AG09319 (cell line): ENCODE measurements at regions not wholly inside any gene's neighbourhood (a gene's known extent, or its start where the extent isn't known, plus 50 kb on each side); places are given as distances from the start of the nearest gene placed in this dataset.
"Not testable (repeated sequence)": the region's sequence is repeated elsewhere in the genome, so short reads cannot be mapped to it uniquely, and the experiment has no call there.

Source experiments
- DNase-seq: peaks from one replicate; pipeline ENCODE4 v3.0.0-alpha.2; 2010; ENCODE audit warnings: low read depth; ENCODE audit errors: extremely low read depth
- TF ChIP-seq, protein P1 (sequence below): IDR thresholded peaks from 2 replicates; pipeline ENCODE4 v1.5.1; 2011; ENCODE audit warnings: low read depth, mild to moderate bottlenecking, inconsistent platforms, low read length, moderate library complexity

DNA sequence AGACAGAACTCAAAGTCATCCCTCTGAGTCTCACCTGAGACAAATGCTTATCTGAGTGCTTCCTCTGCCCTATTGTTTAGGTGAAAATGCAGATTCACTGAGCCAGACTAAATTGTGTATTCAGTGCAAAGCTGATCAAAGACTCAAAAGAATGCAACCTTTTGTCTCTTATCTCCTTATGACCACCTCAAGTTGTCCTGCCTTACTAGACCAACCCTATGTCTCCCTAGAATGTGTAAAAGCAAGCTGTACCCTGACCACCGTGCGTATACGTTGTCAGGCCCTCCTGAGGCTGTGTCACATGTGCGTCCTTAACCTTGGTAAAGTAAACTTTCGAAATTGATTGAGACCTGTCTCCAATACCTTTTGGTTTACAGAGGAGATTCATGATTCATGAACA is 63.6 kb upstream of the SH3RF1 start:
- TF ChIP-seq, protein P1, sequence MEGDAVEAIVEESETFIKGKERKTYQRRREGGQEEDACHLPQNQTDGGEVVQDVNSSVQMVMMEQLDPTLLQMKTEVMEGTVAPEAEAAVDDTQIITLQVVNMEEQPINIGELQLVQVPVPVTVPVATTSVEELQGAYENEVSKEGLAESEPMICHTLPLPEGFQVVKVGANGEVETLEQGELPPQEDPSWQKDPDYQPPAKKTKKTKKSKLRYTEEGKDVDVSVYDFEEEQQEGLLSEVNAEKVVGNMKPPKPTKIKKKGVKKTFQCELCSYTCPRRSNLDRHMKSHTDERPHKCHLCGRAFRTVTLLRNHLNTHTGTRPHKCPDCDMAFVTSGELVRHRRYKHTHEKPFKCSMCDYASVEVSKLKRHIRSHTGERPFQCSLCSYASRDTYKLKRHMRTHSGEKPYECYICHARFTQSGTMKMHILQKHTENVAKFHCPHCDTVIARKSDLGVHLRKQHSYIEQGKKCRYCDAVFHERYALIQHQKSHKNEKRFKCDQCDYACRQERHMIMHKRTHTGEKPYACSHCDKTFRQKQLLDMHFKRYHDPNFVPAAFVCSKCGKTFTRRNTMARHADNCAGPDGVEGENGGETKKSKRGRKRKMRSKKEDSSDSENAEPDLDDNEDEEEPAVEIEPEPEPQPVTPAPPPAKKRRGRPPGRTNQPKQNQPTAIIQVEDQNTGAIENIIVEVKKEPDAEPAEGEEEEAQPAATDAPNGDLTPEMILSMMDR, result no peak
- DNase-seq, result no peak

DNA sequence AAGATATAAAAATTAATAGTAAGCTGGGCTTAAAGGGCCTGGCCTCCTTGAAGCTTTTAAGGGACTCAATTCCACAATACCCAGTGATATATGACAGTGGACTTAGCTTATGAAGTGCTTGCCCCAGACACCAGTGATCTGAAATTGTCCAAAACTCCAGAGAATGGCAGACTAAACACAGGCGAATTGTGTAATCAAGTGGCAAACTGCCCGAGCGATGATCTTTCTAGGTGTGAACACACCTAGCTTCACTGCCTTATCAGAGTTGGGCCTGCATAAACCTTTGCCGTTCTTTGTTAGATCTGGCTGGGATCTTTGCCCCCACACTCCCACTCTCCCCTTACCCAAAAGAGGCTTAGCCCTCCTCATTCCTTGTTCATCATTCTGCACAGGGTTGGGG is 62.5 kb upstream of the SH3RF1 start:
- no peak for DNase-seq
- TF ChIP-seq, protein P1, result no peak

DNA sequence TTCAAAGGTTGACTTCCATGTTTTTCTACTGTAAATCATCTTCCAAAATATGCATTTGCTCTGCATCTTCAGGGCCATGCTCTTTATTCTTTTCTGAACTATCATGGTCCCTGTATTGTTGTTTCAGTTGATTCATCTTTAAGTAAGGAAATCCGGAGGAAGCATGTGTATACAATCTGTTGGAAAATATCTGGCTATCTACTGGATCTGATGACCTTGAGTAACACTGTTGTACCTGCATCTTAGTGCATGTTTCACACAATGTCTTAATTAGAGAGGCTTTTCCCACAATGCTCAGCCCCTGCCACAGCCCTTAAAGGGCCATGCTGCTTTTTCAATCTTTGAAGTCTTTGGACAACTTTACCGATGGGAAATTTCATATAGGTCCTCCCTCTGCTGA is 61.8 kb upstream of the SH3RF1 start:
- TF ChIP-seq, protein P1, result no peak
- no peak for DNase-seq

DNA sequence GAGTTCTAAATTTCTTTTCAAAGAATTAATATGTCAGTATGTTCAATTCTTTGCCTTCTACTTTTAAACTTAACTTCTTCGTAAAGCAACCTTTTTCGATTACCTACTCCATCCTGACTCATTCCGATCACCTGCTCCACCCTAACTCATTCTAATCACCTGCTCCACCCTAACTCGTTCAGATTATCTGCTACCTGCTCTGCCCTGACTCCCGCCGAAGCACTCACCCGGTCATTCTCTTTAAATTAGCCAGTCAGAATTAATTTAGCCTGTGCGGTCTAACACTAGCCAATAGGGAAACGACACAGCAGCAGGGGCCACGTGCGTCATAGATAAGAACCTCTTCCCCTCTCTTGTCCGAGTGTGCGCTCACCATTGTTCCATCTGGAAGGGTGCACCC is 60.1 kb upstream of the SH3RF1 start:
- DNase-seq, result no peak
- TF ChIP-seq, protein P1, result no peak

DNA sequence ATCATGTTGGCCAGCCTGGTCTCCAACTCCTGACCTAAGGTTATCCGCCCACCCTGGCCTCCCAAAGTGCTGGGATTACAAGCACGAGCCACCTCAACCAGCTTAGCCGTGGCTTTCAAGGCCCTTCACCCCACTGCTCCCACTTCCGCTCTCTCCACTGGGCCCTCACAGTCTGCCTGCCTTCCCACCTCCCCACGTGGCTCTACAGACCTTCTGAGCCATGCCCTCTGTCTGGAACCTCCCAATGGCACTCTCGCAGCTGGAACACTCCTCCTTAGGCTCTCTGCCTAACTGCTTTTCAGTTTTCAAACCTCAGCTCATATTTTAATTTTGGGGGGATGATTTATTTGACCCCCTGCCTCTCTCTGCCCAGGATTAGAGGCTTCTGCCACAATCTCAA is 59.3 kb upstream of the SH3RF1 start:
- no peak for DNase-seq
- TF ChIP-seq, protein P1, result no peak

DNA sequence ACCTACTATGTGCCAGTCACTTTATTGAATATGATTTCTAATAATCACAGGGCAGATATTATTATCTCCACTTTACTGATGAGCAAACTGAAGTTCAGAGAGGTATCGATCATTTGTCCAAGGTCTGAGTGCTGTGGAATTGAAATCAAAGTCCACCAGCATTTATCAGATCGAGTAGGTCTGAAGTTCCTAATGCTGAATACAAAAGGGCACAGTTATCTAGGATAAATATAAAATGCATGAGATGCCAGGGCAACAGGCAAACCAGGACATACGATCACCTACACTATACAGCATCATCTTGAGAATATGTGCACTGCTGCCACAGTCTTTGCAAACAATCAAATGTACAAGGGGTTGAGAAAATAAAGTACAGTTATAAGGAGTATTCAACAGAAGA is 57.2 kb upstream of the SH3RF1 start:
- TF ChIP-seq, protein P1, result no peak
- no peak for DNase-seq

DNA sequence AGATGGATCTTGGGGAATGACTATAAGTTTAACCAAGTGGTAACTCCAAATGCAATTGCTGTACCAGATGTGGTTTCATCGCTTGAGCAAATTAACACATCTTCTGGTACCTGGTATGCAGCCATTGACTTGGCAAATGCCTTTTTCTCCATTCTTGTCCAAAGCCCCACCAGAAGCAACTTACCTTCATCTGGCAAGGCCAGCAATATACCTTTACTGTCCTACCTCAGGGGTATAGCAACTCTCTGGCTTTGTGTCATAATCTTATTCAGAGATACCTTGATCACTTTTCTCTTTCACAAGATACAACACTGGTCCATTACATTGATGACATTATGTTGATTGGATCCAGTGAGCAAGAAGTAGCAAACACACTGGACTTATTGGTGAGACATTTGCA is 53.2 kb upstream of the SH3RF1 start:
- DNase-seq, result not testable (repeated sequence)

DNA sequence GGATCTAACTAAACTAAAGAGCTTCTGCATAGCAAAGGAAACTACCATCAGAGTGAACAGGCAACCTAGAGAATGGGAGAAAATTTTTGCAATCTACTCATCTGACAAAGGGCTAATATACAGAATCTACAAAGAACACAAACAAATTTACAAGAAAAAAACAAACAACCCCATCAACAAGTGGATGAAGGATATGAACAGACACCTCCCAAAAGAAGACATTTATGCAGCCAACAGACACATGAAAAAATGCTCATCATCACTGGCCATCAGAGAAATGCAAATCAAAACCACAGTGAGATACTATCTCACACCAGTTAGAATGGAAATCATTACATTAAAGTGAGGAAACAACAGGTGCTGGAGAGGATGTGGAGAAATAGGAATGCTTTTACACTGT is 52.1 kb upstream of the SH3RF1 start:
- not testable (repeated sequence) for DNase-seq
